Left ventricle myocardium superior (tissue), 1 donor: ENCODE measurements at regions not wholly inside any gene's neighbourhood (a gene's known extent, or its start where the extent isn't known, plus 50 kb on each side); places are given as distances from the start of the nearest gene placed in this dataset.

Source experiments
- ATAC-seq: fragments of 200-7000 bp; cut with Tn5 transposase; one replicate; pipeline ENCODE4 v1.9.1; 2020; ENCODE audit warnings: mild to moderate bottlenecking, moderate library complexity
- DNase-seq: peaks from one replicate; pipeline ENCODE4 v3.0.0-alpha.2; 2020
- intact Hi-C: fragments of 100-400 bp; cut with micrococcal nuclease; formaldehyde crosslinking; loops from one replicate; pipeline ENCODE4 v1.11.0; 2022
- donor health status: DM: no; HTN: yes; CAD: no; lungs with severe emphysema.

- intact Hi-C loops: no loop called here
- no peak for DNase-seq
- ATAC-seq: no peak
These were observed 806.6 kb downstream of the SQOR start for GRCh38 chr15:46441294-46442062.

GRCh38 chr15:46442184-46442583 is 807.4 kb downstream of the SQOR start:
- no peak for ATAC-seq
- DNase-seq: no peak
- intact Hi-C loops: no loop called here

- ATAC-seq (no peak), DNase-seq (no peak)
- intact Hi-C loops: no loop called here
These were observed 808.2 kb downstream of the SQOR start for GRCh38 chr15:46442901-46443590.

GRCh38 chr15:46450112-46450809 is 815.4 kb downstream of the SQOR start:
- intact Hi-C loops: no loop called here
- no peak for DNase-seq
- no peak for ATAC-seq

- DNase-seq (no peak), ATAC-seq (no peak)
- intact Hi-C loops: no loop called here
These were observed 816.0 kb downstream of the SQOR start for GRCh38 chr15:46450810-46451182.

GRCh38 chr15:46452297-46452820 is 817.5 kb downstream of the SQOR start:
- intact Hi-C loops: no loop called here
- DNase-seq (no peak), ATAC-seq (no peak)

GRCh38 chr15:46456456-46456855 is 821.6 kb downstream of the SQOR start:
- DNase-seq: no peak
- intact Hi-C loops: no loop called here
- no peak for ATAC-seq

GRCh38 chr15:46460431-46461094 is 825.7 kb downstream of the SQOR start:
- ATAC-seq: no peak
- intact Hi-C loops: no loop called here
- no peak for DNase-seq

GRCh38 chr15:46461416-46461815 is 826.6 kb downstream of the SQOR start:
- no peak for ATAC-seq
- intact Hi-C loops: no loop called here
- no peak for DNase-seq

- intact Hi-C loops: no loop called here
- ATAC-seq: no peak
- DNase-seq: no peak
These were observed 832.2 kb downstream of the SQOR start for GRCh38 chr15:46467041-46467440.

- ATAC-seq: no peak
- no peak for DNase-seq
- intact Hi-C loops: no loop called here
These were observed 836.3 kb downstream of the SQOR start for GRCh38 chr15:46471096-46471495.

- ATAC-seq: no peak
- intact Hi-C loops: no loop called here
- no peak for DNase-seq
These were observed 854.4 kb downstream of the SQOR start for GRCh38 chr15:46489276-46489675.

GRCh38 chr15:46496491-46497115 is 861.8 kb downstream of the SQOR start:
- no peak for ATAC-seq

GRCh38 chr15:46502667-46503066 is 867.8 kb downstream of the SQOR start:
- no peak for DNase-seq
- no peak for ATAC-seq
- intact Hi-C loops: no loop called here

More at GRCh38 chr15:46496491-46497115, 861.8 kb downstream of the SQOR start:
- no peak for DNase-seq
- intact Hi-C loops: no loop called here

- ATAC-seq (no peak), DNase-seq (no peak)
- intact Hi-C loops: no loop called here
These were observed 883.6 kb downstream of the SQOR start for GRCh38 chr15:46518381-46518780.

GRCh38 chr15:46523701-46524100 is 888.9 kb downstream of the SQOR start:
- intact Hi-C loops: no loop called here
- ATAC-seq (no peak), DNase-seq (no peak)

GRCh38 chr15:46525984-46526725 is 891.3 kb downstream of the SQOR start:
- no peak for ATAC-seq
- no peak for DNase-seq
- intact Hi-C loops: no loop called here

- DNase-seq (no peak), ATAC-seq (no peak)
- intact Hi-C loops: no loop called here
These were observed 891.9 kb downstream of the SQOR start for GRCh38 chr15:46526726-46527110.

GRCh38 chr15:46543626-46544025 is 908.8 kb downstream of the SQOR start:
- no peak for DNase-seq
- no peak for ATAC-seq
- intact Hi-C loops: no loop called here
